MV-4-11 (cell line): ENCODE measurements at regions not wholly inside any gene's neighbourhood (a gene's known extent, or its start where the extent isn't known, plus 50 kb on each side); places are given as distances from the start of the nearest gene placed in this dataset.
A peak's percentile ranks its signal among the peaks of the same experiment; 100 is the strongest.

Experiments
- DNase-seq: peaks from one replicate; lab custom pipeline; 2025; lab: John Stamatoyannopoulos, UW

- no peak for DNase-seq
These were observed 134.7 kb upstream of the IFNGR1 start for GRCh38 chr6:137353842-137354397.

DNA sequence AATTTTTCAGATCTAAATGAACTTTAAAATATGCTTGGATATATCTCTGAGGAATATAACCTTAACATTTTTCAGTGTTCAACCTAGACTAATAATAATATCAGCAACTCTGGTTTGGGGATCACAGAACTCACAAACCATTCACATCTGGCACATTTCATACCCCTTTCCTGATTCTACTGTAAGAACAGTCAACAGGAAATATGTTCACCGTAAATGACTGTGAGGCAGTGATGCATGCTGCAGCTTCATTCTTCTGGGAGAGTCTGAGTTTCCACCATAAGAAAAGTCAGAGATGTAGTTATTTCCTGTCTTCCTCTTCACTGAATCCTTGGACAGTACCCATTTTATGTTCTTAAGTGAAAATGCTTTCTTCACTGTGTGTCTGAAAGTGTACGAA lies 134.2 kb upstream of the IFNGR1 start:
- no peak for DNase-seq

- DNase-seq, result no peak
These were observed 133.7 kb upstream of the IFNGR1 start for GRCh38 chr6:137352859-137353258.

DNA sequence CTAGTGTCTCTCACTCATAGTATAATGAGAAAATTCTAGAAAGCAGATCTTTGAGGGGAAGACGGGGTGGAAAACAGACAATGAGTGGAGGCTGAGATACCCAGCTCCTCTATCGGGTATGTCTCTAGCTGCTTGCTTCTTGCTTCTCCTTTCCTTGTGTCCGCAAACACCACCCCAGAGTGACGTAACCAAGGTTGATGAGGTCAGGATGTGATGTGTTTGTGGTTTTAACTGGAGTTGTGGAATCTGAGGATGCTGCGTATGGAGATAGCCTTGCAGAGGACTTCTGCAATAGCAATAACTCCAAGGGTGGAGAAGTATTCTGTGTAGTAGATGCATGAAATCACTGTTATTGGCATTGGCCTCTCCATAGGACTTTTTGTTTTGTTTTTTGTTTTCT lies 132.7 kb upstream of the IFNGR1 start:
- peak; percentile 93 for DNase-seq

DNA sequence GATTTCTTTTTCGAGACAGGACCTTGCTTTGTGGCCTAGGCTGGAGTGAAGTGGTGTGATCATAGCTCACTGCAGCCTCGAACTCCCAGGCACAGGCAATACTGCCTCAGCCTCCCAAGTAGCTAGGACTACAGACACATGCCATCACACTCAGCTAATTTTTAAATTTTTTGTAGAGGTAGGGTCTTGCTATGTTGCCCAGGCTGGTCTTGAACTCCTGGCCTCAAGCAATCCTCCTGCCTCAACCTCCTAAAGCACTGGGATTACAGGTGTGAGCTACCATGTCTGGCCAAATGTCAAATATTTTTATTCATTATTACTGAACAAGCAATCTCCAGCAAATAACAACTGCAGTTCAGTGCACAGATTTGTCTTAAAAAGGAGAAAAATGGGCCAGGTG lies 131.7 kb upstream of the IFNGR1 start:
- DNase-seq, result no peak

DNA sequence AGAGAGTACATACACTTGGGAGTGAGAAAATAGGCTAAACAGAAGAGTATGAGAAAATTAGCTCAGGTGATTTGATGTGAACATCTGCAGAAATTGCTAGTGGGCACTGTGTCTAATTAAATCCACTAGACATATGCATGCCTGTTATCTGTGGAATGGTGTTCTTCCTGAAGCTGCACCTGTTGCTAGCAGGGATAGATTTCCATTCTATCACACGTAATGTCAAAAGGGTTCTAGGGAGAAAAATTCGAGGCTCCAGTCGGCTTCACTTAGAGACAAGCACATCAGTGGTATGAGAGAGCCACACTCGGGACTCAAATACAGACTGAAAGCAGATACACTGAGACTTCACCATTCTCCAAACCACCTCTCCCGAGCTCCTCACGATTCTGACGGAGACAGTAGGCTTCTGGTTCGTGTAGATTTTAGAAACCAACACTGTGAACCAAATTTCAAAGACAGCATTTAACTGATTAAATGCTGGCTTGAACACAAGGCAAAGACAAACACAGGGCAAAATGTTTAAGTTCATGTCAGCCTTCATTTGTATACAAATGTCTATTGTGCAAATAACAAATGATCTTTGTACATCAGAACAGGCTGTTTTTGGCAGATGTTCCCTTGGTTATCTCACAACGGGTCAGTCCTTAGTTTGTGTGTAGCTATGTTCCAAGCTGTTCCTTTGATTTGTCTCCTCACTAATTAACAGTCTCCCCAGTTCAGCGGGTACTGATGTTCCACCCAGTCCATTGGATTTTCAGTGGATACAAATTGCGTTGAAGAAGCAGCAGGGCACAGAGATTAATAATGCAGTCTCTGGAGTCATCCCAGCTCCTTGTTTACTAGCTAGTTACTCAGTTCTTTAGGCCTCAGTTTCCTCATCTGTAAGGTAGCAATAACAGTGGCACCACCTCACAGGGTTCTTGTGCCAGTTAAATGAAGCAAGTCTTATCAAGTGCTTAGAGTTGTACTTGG lies 131.0 kb upstream of the IFNGR1 start:
- no peak for DNase-seq

GRCh38 chr6:137348777-137349176 lies 129.6 kb upstream of the IFNGR1 start:
- DNase-seq, result no peak

GRCh38 chr6:137343241-137343640 lies 124.1 kb upstream of the IFNGR1 start:
- no peak for DNase-seq

- DNase-seq, result peak; percentile 23
These were observed 123.5 kb upstream of the IFNGR1 start for GRCh38 chr6:137342607-137343190.

GRCh38 chr6:137341681-137342195 lies 122.6 kb upstream of the IFNGR1 start:
- peak; percentile 42 for DNase-seq

GRCh38 chr6:137339929-137340559 lies 120.9 kb upstream of the IFNGR1 start:
- no peak for DNase-seq

- no peak for DNase-seq
These were observed 115.7 kb upstream of the IFNGR1 start for GRCh38 chr6:137334884-137335283.

DNA sequence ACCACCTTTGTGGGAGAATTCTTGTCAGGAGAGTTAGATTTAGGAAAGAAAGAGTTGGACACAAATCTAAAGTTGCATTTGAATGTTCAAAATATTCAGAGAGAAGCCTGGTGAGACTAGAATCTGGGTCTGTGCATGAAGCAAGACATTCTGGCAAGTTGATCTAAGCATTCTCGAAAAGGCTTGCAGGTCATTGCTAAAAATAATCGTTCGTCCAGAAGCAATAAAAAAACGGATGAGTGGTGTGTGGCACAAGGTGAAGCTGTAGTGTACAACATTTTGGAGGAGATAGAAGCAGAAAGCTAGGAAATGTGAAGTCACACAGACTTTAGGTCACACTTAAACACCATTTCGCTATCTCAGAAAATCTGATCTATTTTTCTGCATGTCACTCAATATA lies 114.9 kb upstream of the IFNGR1 start:
- DNase-seq, result no peak

DNA sequence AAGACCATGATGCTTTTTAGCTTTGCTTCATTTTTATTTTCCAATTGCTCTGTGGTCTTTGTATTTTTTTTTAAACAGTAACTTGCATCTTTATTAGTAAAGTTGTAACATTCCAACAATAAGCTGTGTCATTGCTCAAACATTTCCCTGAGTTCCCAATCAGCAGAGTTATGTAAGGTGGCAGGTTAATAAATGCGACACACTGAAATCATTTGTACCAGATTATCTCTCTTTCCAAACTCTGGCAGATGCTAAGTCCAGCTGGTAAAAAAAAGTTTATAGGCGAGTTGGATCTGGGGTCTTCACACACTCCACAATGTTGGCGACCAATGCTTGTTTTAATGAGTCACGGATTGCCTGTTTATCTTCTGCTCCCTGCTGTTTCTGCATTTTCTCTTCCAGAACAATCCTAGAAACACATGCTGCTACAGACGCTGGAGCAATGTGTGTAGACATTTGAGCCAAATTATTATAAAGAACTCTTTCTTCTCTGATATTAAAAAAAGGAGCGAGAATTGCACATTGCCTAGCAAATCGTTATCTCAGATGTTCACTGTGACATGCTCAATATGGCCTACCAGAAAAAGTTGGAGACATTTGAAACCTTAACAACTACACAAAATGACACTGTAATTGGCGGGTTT lies 113.6 kb upstream of the IFNGR1 start:
- DNase-seq, result no peak

DNA sequence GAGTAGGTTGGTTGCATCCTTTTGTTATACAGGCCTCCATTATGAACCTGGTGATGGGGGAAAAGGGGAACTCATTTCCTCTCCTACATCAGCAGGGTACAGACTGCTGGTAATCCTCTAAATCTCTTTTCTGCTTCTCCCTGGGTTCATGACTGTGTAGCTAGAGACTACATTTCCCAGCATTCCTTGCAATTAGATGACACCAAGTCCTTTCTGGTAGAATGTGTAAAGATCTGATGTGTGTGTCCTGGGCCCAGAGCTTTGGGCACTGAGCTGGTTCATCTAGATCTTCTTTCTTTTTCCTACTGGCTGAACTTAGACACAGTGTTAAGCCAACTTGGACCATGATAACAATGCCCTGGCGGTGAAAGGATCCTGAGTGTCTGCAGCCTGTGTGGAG lies 104.7 kb upstream of the IFNGR1 start:
- DNase-seq, result peak; percentile 70

DNA sequence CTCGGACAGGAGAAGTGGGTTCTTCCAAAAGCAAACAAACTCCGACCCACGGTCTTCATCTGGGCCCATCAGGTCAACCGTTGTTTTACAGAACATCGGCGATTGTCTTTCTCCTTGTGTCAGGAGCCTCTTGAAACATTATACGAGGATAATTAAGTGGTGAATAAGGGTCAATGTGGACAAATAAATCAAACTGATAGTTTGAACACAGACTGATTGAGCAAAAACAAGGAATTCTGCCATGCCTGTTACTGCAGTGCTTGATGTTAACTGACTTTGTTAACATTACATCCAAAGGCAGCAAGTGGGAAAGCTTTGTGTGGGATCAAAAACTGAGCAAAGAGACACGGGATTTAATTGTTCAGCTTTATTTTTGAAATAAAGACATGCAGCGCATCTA lies 101.1 kb upstream of the IFNGR1 start:
- no peak for DNase-seq

- peak; percentile 78 for DNase-seq
These were observed 97.4 kb upstream of the IFNGR1 start for GRCh38 chr6:137316626-137317025.

- DNase-seq, result peak; percentile 75
These were observed 95.9 kb upstream of the IFNGR1 start for GRCh38 chr6:137315081-137315480.

DNA sequence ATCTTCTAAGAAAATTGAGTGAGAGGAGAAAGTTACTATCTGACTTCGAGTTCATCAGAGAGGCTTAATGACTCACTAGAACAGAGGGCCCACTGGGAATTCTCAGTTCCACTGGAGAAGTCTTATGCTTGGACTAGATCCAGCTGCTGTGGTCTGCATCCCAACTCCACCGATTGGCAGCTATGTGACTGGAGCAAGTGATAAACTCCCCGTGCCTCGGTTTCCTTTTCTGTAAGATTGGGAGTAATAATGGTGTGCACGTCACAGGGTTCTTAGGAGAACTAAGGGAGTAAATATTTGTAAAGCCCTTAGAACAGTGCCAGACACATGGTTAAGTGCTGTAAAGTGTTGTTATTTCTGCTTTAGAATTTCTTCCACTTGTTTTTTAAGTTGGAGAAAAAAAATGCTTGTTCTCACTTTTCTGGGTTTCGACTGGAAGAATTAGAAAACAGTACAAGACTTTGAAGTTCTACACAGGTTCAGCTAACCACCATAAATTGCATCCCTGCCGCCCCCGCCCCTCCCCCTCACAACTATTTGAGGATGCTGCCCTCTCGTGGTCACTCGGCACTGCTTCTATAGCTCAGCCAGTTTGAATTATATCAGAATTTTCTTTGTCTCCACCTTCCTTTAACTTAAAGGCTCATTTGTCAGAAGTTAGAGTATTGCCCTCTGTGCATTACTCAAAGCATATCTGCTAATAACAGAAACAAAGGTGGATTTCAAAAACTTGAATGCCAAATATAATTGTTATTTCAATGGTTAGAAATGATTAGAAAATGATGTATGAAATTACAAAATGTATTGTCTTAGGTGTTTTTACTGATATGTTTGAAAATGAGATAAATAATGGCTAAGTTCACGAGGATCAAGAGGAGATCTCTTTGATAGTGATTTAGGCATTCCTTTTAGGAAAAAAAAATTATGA lies 95.0 kb upstream of the IFNGR1 start:
- DNase-seq, result peak; percentile 60

DNA sequence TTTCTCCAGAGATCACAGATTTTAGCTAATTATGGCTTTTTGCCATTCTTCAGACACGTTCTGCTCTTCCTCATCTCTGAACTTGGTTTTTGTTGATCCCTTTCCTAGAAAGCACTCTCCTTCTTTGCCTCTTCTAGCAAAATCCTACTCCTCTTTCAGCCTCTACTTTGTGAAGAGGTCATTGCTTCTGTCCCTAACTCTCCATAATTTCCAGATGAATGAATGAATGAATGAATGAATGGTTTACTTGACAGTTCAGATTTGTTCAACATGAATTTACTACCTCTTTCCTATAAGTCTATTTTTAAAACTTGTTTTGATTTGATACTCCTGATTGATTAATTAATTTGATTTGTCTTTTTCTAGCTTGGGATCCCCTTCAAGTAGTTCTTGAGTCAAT lies 94.0 kb upstream of the IFNGR1 start:
- no peak for DNase-seq

- no peak for DNase-seq
These were observed 92.8 kb upstream of the IFNGR1 start for GRCh38 chr6:137311940-137312339.
